Tibial artery (tissue), 4 donors: ENCODE measurements at regions not wholly inside any gene's neighbourhood (a gene's known extent, or its start where the extent isn't known, plus 50 kb on each side); places are given as distances from the start of the nearest gene placed in this dataset.

ENCODE experiments used
- DNase-seq, 2 donors: peaks; one replicate each; pipeline ENCODE4 v3.0.0-alpha.2; 2019
- H3K27ac ChIP-seq, 2 donors: fragments of 200-600 bp; sonication (generic) in 1 of 2; 1 replicate in 1 of 2; 2 replicates in 1 of 2; pipeline ENCODE4 v1.5.1; 2018 to 2019; ENCODE audit warnings: mild to moderate bottlenecking in 1 of 2
- H3K27me3 ChIP-seq, 2 donors: fragments of 200-600 bp; sonication (generic) in 1 of 2; one replicate each; pipeline versions ENCODE4 v1.5.1 to v1.6.0; 2016 to 2019
- H3K36me3 ChIP-seq, 3 donors: fragments of 200-600 bp; sonication (generic) in 2 of 3; one replicate each; pipeline ENCODE4 v1.5.1; 2016 to 2019; ENCODE audit warnings: mild to moderate bottlenecking in 2 of 3
- H3K4me1 ChIP-seq, 4 donors: fragments of 200-600 bp; sonication (generic) in 2 of 4; 1 replicate in 3 of 4; 2 replicates in 1 of 4; pipeline ENCODE4 v1.5.1; 2016 to 2019
- H3K4me3 ChIP-seq, 2 donors: fragments of 200-600 bp; sonication (generic) in 1 of 2; 1 replicate in 1 of 2; 2 replicates in 1 of 2; pipeline ENCODE4 v1.5.1; 2018 to 2019; ENCODE audit warnings: mild to moderate bottlenecking in 2 of 2
- H3K9me3 ChIP-seq, 3 donors: fragments of 200-600 bp; sonication (generic) in 1 of 3; one replicate each; pipeline ENCODE4 v1.5.1; 2016 to 2019
- CTCF ChIP-seq, 2 experiments: fragments of 200-600 bp in 1 of 2; fragments of 450-650 bp in 1 of 2; IDR thresholded peaks; one replicate each; pipeline ENCODE4 v1.5.1; 2017 to 2019; ENCODE audit warnings: antibody characterized with exemption in 2 of 2, mild to moderate bottlenecking in 1 of 2, moderate library complexity in 1 of 2
- intact Hi-C: fragments of 100-400 bp; cut with DNase I; formaldehyde crosslinking; loops from one replicate; pipeline ENCODE4 v1.15.0; 2023; ENCODE audit warnings: low total_unique reads

- no peak overlapping the region for H3K4me3 ChIP-seq
- peaks cover 0 to 79% (median 7%) of the 10 kb centered on the region in 4 donors for H3K4me1 ChIP-seq
- no peaks in the 10 kb centered on the region for H3K27me3 ChIP-seq
- no peaks in the 10 kb centered on the region for H3K36me3 ChIP-seq
- H3K9me3 ChIP-seq, result no peaks in the 10 kb centered on the region
- intact Hi-C loops, result no loop called here
- DNase-seq, result no peak
- H3K27ac ChIP-seq, result no peak overlapping the region
- no peak for TF ChIP-seq CTCF (IDR thresholded peaks at IDR 0.05)
Measured at GRCh38 chr4:15348695-15349094, 79.1 kb upstream of the C1QTNF7 start.

GRCh38 chr4:15349531-15349935 is 78.3 kb upstream of the C1QTNF7 start:
- Histone ChIP-seq H3K9me3 (no peaks in the 10 kb centered on the region), H3K27me3 (no peaks in the 10 kb centered on the region), H3K4me3 (no peak overlapping the region), H3K36me3 (no peaks in the 10 kb centered on the region), H3K27ac (peak overlapping the region in 1 of 2 donors; percentile 51), H3K4me1 (peaks cover 0 to 79% (median 11%) of the 10 kb centered on the region in 4 donors)
- intact Hi-C loops, result no loop called here
- no peak for DNase-seq
- TF ChIP-seq CTCF (IDR thresholded peaks at IDR 0.05), result no peak

- TF ChIP-seq CTCF (IDR thresholded peaks at IDR 0.05), result no peak
- Histone ChIP-seq H3K36me3 (no peaks in the 10 kb centered on the region), H3K27ac (peak overlapping the region in 1 of 2 donors; percentile 51), H3K27me3 (no peaks in the 10 kb centered on the region), H3K9me3 (no peaks in the 10 kb centered on the region), H3K4me1 (peaks cover 0 to 79% (median 11%) of the 10 kb centered on the region in 4 donors), H3K4me3 (no peak overlapping the region)
- no peak for DNase-seq
- intact Hi-C loops, result no loop called here
Measured at GRCh38 chr4:15349965-15350364, 77.9 kb upstream of the C1QTNF7 start.

- H3K27me3 ChIP-seq, result no peaks in the 10 kb centered on the region
- H3K4me3 ChIP-seq, result no peak overlapping the region
- no peaks in the 10 kb centered on the region for H3K36me3 ChIP-seq
- H3K9me3 ChIP-seq, result no peaks in the 10 kb centered on the region
- peak overlapping the region in 1 of 2 donors; percentile 62 for H3K27ac ChIP-seq
- intact Hi-C loops, result no loop called here
- peak in 1 of 2 donors; percentile 22 for DNase-seq
- TF ChIP-seq CTCF (IDR thresholded peaks at IDR 0.05), result no peak
- peaks cover 0 to 80% (median 11%) of the 10 kb centered on the region in 4 donors for H3K4me1 ChIP-seq
Measured at GRCh38 chr4:15352524-15352923, 75.3 kb upstream of the C1QTNF7 start.

- no peak for TF ChIP-seq CTCF (IDR thresholded peaks at IDR 0.05)
- DNase-seq, result no peak
- Histone ChIP-seq H3K27ac (peak overlapping the region; percentile 49 to 62), H3K36me3 (no peaks in the 10 kb centered on the region), H3K4me3 (no peak overlapping the region), H3K27me3 (no peaks in the 10 kb centered on the region), H3K4me1 (peaks cover 0 to 73% (median 11%) of the 10 kb centered on the region in 4 donors), H3K9me3 (no peaks in the 10 kb centered on the region)
- intact Hi-C loops, result no loop called here
Measured at GRCh38 chr4:15353207-15353606, 74.6 kb upstream of the C1QTNF7 start.
